Posterior vena cava (tissue), 2 donors: ENCODE measurements at regions not wholly inside any gene's neighbourhood (a gene's known extent, or its start where the extent isn't known, plus 50 kb on each side); places are given as distances from the start of the nearest gene placed in this dataset.
"Not testable (repeated sequence)": the region's sequence is repeated elsewhere in the genome, so short reads cannot be mapped to it uniquely, and the experiment has no call there.

ENCODE experiments used
- DNase-seq: peaks from one replicate; pipeline ENCODE4 v3.0.0-alpha.2; 2020; ENCODE audit warnings: low spot score
- intact Hi-C, 2 donors: fragments of 100-400 bp; cut with DNase I; formaldehyde crosslinking; loops; one replicate each; pipeline versions ENCODE4 v1.14.1 to v1.14.2; 2022 to 2023
- donor health status: DM: yes; HTN: yes; CAD: no.
- donor health status: DM: yes; HTN: yes; CAD: no.

DNA sequence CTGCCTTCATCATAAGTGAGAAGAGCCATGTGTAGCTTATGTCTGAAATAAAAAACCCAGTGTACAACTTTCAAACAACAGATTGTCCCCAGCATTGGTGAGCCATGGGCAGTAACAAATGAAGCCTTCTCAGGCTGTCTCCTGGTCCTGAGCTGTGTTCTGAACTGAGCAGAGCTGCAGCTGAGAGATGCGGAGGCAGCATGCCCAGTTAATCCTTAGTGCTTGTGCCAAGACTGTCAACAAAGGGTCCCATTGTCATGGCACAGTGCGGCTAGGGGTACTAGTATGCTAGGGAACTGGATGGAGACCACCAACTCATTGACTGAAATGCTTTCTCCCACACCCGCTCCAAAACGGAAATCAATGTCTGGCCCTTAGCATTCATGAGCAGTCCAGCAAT is 154.3 kb downstream of the RMST start:
- intact Hi-C loops = no loop called here
- DNase-seq = no peak

DNA sequence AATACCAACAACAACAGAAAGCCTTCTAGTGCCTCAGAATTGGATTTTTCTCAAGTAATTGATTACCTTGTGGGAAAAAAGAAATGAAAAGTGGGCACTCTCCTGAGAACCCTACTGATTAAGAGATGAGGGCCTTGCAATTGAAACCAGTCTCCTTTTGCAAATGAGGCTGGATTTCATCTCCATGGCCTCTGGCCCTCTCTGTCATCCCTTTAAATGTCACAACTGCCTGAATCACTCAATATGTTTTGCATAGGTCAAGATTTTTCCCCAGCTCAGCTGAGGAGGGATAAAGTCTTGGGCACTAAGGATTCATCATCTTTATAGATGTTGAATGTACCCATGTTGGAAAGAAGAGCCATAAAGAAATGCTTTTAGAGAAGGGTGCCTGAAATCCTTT is 166.4 kb downstream of the RMST start:
- no peak for DNase-seq
- intact Hi-C loops = no loop called here

DNA sequence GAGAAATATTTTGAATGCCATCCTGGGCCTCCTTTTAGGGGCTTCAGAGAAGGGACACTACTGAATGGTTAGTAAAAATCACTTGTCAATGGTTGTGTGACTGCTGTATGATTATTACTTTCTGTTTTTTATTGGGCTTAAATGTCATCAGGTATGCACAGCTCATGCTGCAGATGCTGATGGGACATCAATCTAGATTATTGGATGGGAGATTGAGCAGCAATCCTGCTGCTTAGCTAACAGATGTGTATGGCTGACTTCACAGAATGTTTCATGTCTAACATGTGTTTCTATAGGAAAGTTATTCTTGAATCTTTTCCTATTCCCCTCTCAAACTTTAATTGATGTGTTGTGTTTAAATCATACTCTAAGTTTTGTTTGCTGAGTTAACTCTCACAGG is 166.8 kb downstream of the RMST start:
- DNase-seq = no peak

DNA sequence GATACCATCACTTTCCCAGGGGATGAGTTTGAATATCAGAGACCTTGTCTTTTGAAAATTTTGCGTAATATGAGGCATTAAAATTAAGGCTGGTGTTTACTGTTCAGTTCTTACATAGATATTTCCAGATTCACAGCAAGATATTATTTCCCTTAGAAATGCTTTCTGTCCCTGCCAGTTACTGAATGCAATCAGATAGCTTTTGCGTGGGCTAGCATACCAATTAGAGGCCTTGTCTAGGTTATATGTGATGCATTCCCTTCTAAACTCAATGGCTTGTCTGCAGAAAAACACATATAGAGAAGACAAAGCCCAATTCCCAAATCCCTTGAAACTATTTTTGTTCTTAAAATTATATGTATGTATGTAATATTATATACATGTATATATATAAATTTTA is 167.8 kb downstream of the RMST start:
- no peak for DNase-seq
- intact Hi-C loops = no loop called here

More for the DNA sequence above, 166.8 kb downstream of the RMST start:
- intact Hi-C loops = no loop called here

DNA sequence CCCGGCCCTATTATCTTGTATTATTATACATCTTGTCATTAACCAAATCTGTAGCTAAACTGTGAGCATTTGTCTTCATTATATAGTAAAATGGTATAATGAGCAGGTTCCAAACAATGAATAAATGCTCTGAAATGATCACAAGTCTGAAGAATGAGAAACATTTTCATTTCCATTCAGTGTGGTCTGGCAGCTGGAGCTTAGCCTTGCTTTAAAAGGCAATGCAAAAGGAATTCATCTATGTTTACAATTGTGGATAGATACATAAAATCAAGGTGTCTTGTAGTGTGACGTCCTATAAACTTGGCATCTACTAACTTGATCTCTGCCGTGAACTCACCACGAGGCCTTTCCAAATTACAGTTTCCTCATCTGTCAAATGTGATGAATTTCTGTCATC is 168.3 kb downstream of the RMST start:
- no peak for DNase-seq
- intact Hi-C loops = no loop called here

DNA sequence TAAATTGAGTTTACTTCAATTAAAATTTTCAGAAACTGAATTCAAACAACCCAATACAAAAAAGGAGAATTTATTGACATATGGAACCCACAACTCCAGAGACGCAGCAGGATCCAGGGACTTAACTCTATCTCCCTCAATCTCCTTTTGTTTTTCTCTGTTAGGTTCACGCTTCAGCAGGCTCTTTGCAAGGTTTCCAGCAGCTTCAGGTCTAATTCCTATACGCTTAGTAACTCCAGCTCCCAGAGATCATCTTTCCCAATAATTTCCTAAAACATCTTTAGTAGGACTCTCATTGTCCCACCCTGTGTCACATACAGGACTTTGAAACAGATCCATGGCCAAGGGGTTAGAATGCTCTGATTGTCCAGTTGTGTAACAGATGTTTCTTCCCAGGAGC is 175.2 kb downstream of the RMST start:
- intact Hi-C loops = no loop called here
- no peak for DNase-seq

DNA sequence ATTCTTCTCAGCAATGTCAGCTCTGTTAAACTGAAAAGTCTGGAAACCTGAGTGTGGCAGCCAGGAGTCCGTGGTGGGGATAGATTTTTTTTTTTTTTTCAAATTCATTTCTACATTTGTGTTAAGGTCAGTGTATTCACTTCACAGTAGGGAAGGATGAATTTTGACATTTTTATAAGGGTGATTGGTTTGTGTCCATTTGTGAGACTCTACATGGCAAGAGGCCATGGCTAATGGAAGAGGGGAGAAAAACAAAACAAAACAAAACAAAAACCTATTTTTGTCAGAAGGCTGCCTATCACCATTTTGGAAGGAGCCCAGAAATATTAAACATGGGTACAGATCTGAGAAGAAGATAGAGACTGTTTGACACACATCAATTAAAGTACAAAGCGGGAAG is 176.1 kb downstream of the RMST start:
- intact Hi-C loops = no loop called here
- no peak for DNase-seq

DNA sequence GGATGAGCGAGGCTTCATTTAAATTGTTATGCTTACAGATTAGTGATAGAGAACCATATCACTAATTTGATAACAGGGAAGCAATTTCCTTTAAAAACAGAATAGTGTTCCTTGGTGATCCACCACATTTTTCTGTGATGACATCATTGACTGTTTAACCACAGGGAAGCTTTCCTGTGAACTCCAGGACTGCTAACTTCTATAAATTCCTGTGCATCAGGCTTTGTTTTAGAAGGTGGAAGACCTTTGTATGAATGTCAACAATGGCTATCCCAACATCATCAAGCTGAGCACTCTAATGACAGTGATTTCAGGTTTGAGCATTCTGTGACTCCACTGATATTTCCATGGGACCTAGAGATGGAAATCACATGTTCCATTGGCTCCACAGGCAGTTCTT is 177.1 kb downstream of the RMST start:
- intact Hi-C loops = no loop called here
- DNase-seq = no peak

DNA sequence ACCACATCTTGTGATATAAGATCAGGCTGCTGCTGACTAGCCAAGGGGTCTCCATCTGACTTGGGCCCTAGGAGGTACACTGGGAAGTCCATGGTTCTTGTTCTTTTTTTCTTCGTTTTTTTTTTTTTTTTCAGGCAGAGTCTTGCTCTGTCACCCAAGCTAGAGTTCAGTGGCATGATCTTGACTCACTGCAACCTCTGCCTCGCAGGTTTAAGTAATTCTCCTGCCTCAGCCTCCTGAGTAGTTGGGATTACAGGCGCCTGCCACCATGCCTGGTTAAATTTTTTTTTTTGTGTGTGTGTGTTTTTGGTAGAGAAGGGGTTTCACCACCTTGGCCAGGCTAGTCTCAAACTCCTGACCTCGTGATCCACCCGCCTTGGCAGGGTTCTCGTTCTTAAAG is 178.2 kb downstream of the RMST start:
- intact Hi-C loops = no loop called here
- no peak for DNase-seq

DNA sequence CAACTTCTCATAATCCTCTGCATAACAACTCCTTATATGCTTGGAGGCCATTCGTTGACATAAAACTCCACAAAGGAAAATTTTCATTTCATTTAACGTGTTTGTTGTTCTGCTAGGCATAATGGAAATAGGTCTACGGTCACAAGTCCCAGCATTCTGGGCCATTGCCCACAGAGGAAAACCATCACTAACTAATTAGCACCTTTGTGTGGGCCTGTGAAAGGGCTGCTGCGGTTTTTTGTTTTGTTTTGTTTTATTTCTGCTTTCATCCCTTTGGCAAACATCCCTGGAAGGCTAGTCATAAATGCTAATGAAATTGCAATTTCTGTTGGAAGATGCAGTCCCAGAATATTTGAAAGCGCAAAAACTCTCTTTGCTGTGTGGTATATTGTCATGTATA is 180.3 kb downstream of the RMST start:
- intact Hi-C loops = no loop called here
- DNase-seq = no peak

DNA sequence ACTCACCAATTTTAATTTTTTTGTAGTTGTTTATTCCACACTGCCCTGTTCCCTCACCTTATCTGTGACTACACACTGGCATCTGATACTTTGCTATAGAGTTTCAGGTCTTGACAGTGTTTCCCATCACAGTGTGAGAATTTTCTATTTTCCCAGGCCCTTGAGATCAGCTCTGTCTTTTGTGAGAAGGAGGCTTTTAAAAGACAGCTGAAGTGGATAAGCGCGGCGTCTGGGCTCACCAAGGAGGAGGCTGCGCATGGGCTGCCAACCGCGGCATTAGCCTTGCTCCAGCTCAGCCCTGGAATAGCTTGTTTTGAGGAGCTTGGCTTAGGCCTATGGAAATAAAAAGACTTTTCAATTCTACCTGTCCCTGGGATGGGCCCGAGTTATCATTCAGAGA is 181.3 kb downstream of the RMST start:
- DNase-seq = no peak

DNA sequence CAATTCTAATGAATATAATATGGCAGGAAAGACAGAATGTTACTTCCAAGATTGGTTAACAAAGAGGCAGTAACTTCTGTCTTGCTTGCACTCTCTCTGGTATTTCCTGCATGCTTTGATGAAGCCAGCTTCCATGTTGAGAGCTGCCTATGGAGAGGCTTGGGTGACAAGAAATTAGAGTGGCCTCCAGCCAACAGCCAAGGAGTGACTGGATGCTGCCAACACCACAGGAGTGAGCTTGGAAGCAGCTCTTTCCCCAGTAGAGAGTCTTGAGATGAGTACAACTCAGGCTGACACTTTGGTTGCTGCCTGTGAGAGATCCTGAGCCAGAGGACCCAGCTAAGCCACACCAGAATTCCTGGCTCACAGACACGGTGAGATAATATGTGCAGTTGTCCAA is 183.1 kb downstream of the RMST start:
- DNase-seq = no peak
- intact Hi-C loops = no loop called here

More for the DNA sequence above, 181.3 kb downstream of the RMST start:
- intact Hi-C loops = no loop called here

DNA sequence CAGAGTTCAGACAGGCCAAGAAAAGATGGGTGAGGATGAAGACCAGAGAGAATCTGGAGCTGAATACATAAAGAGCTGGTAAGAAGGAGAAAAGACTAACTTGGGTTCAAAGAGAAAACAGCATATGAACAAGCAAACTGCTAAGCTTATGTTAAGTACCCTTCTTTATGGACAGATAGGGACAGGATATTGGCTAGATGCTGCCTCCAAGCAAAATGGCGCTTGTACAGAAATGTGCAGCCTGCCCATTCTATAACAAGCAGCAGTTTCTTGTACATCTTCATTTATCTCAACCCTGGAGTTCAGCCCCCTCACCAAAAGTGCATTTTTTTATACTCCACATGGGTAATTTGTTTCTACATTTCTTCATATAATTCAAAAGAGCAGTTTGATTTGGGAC is 184.5 kb downstream of the RMST start:
- DNase-seq = no peak
- intact Hi-C loops = no loop called here

DNA sequence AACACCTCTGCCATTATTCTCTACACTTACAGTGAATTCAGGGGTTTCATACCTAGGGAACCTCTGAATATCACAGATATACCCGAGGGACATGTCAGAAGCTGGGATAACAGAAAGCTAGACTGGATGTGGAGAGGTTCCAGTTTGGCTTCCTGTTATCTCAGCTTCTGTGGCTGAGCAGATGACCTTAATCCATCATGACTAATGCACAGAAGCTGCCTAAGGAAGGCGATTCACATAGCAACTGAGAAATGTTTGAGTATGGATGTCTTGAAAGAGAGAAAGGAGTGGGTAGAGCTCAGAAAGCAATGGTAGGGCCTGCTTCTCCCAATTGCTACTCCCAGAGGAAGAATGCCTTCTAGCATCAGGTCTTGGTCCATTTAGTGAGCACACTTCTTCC is 187.6 kb downstream of the RMST start:
- DNase-seq = no peak
- intact Hi-C loops = no loop called here

DNA sequence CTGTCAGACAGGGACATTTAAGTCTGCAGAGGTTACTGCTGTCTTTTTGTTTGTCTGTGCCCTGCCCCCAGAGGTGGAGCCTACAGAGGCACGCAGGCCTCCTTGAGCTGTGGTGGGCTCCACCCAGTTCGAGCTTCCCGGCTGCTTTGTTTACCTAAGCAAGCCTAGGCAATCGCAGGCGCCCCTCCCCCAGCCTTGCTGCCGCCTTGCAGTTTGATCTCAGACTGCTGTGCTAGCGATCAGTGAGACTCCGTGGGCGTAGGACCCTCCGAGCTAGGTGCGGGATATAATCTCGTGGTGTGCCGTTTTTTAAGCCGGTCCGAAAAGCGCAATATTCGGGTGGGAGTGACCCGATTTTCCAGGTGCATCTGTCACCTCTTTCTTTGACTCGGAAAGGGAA is 193.9 kb downstream of the RMST start:
- intact Hi-C loops, DNase-seq: not testable (repeated sequence)

DNA sequence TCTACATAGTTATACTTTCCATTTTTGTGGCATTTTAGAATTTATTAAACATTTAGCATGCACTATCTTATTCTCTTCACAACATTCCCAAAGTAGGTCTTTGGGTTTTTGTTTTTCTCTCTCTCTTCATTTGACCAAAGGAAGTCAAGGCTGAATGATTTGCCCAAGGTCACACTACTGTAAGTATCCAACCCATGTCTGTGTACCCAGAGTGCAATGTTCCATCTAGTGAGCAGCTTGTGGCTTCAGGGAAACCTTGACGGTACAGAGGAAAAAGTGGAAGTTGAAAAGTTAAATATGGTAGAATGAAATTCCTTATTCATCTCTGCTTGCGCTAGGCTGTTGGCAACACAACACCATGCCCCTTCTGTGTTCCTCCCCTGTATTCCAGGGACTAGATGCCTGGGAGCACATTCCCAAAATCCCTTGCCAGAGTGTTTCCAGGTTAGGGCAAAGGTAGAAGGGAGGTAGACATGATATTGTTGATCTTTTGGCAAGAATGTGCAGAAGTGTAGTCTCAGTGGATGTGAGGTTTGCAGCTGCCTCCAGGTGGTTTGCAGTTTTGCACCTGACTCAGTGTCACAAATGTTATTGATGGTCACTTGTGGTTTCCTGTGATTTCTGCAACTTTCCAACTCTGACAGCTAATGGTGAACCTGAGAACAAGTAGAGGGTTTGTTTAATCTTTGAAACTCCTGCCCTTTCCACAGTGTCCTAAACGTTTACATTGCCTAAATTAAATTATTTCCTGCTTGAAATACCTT is 196.7 kb downstream of the RMST start:
- intact Hi-C loops = no loop called here

DNA sequence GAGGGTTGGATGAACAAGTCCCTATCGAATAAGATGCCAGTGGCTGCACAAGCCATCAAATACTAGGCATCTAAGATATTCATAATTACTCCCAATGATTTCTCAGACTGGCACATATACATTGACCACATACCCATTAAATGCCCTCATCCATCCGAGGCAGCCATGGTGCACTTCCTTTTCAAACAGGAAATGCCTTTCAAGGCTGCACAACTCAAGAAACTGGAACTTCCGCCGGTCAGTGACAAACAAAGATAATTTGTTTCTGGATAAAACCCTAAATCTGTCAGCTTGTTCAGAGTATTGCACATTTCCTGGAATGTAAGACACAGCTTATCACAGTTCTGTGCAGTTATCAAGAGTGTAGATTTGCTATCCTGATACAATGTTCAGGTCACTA is 203.7 kb downstream of the RMST start:
- intact Hi-C loops = no loop called here
- DNase-seq = no peak

More for the DNA sequence above, 196.7 kb downstream of the RMST start:
- DNase-seq = no peak

DNA sequence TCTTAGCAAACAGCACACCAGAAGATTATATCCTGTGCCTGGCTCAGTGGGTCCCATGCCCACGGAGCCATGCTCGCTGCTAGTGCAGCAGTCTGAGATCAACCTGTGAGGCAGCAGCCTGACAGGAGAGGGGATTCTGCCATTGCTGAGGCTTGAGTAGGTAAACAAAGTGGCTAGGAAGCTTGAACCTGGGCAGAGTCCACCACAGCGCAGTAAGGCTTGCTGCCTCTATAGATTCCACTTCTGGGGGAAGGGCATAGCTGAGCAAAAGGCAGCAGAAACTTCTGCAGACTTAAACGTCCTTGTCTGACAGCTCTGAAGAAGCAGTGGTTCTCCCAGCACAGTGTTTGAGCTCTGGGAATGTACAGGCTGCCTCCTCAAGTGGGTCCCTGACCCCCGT is 210.3 kb downstream of the RMST start:
- intact Hi-C loops = no loop called here
- DNase-seq = peak; percentile 62

DNA sequence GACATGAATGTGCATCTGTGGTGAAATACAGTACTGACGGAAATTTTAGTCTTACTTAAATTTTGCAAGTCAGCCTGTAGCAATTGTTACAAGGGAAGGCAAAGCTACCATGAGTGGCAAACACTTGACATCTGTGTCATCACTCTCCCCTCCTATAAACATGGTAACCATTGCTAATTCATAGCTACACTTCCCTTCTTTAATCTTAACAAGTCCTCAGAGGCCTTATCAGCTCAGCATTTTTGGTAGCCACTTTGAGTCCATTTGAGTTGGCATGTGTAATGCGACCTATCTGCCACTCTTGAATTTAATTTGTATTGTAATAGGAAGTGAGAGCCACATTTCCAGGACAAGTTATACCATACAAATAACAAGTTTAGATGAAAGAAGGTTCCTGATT is 218.1 kb downstream of the RMST start:
- no peak for DNase-seq
- intact Hi-C loops = no loop called here

DNA sequence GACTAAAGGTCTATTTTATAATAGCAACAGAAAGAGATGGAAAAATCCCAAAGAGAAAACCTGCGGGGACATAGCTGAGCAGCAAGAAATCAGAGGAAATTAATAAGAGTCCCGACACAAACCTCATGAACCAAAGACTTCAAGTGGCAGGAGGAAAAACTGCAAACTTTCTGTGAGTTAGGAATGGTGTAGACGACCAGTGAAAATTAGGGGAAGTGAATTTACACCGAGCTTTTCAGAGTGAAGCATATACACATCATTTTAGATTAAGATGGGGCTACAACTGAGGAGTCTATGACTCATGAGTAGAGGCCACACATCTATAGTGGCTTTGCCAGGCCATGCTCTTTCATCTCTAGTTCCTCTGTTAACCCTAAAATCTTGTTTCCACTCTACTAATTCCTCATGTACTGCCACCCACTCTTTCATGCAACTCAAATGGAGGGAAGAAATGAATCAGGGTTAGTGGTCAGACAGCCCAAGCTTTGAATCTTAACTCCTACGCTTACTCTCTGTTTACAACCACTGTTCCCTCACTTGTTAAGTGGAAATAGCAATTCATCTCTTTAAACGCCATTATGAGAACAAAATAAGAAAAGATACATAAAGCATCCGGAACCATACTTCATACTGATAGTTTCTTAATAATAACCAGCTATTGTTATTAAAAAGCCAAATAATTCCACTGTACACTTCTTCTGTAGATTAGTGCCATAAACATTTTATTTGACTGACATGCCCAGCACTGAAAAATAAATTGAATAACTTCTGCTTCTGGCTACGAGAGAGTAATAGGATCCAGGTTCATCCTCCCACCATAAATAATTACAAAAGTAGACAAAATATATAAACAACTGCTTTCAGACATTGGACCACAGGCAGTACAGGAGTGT is 219.3 kb downstream of the RMST start:
- intact Hi-C loops = no loop called here
- DNase-seq = no peak

DNA sequence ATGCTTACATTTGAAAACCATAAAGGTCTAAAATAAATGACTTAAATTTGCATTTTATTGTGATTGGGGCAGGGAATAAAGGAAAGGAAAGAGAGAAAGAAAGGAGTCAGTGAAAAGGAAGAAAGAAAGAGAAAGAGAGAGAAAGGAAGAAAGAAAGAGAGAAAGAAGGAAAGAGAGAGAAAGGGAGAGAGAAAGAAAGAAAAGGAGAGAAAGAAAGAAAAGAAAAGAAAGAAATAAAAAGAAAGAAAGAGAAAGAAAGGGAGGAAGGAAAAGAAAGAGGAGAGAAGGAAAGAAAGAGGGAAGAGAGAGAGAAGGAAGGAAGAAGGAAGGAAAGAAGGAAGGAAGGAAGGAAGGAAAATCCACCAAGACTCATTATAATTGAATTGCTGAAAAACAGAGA is 222.8 kb downstream of the RMST start:
- intact Hi-C loops = no loop called here
- DNase-seq = no peak
